H1 (cell line): ENCODE measurements at regions not wholly inside any gene's neighbourhood (a gene's known extent, or its start where the extent isn't known, plus 50 kb on each side); places are given as distances from the start of the nearest gene placed in this dataset.

Experiments
- ASH2L ChIP-seq: fragments of 200-600, 300-600 bp; sonication (generic); IDR thresholded peaks from one replicate; pipeline ENCODE4 v1.7.1; 2017; ENCODE audit warnings: low read length
- CTBP2 ChIP-seq: IDR thresholded peaks from 2 replicates; pipeline ENCODE4 v1.7.0; 2011; ENCODE audit warnings: borderline replicate concordance, mild to moderate bottlenecking, moderate library complexity, mixed read lengths, low read length; ENCODE audit not compliant: insufficient read depth, insufficient read length
- POLR2A ChIP-seq, 2 experiments: IDR thresholded peaks; 1 replicate in 1 of 2; 2 replicates in 1 of 2; pipeline ENCODE4 v1.6.1; 2011; ENCODE audit warnings: low read depth in 2 of 2, low read length in 2 of 2, mild to moderate bottlenecking in 2 of 2; ENCODE audit errors: control extremely low read depth in 1 of 2
- SRF ChIP-seq: IDR thresholded peaks from 2 replicates; pipeline ENCODE4 v1.6.1; 2011; ENCODE audit warnings: mild to moderate bottlenecking, low read depth, low read length, moderate library complexity
- SUZ12 ChIP-seq: fragments of 200-600 bp; sonication (generic); IDR thresholded peaks from 2 replicates; pipeline ENCODE4 v1.6.1; 2012; ENCODE audit warnings: mild to moderate bottlenecking, inconsistent platforms, low read length, moderate library complexity, mixed read lengths
- USF2 ChIP-seq: IDR thresholded peaks from 2 replicates; pipeline ENCODE4 v1.6.1; 2011; ENCODE audit warnings: low read length, improper control_type of control experiment
- ZNF274 ChIP-seq: IDR thresholded peaks from 2 replicates; pipeline ENCODE4 v1.7.0; 2012; ENCODE audit warnings: low read length, borderline replicate concordance; ENCODE audit errors: extremely low read depth

GRCh38 chr15:55014391-55015092 lies 182.2 kb downstream of the RSL24D1 start (continued):
- TF ChIP-seq SUZ12 (no peak), SRF (no peak), POLR2A (IDR thresholded peaks at IDR 0.05; ENCODE audit: control extremely low read depth in 1 of 2, low read depth in 2 of 2, low read length in 2 of 2) (no peak), USF2 (no peak), ASH2L (no peak), ZNF274 (no peak), CTBP2 (no peak)
